Lower leg skin (tissue), 3 donors: ENCODE measurements at regions not wholly inside any gene's neighbourhood (a gene's known extent, or its start where the extent isn't known, plus 50 kb on each side); places are given as distances from the start of the nearest gene placed in this dataset.

Experiments
- CTCF ChIP-seq, 3 donors: fragments of 450-650 bp; IDR thresholded peaks; one replicate each; pipeline ENCODE4 v1.5.1; 2016; ENCODE audit warnings: antibody characterized with exemption in 3 of 3, mild to moderate bottlenecking in 3 of 3, moderate library complexity in 2 of 3
- POLR2A ChIP-seq, 2 donors: fragments of 450-650 bp; IDR thresholded peaks; one replicate each; pipeline ENCODE4 v1.6.1; 2016 to 2017; ENCODE audit warnings: antibody characterized with exemption in 2 of 2, mild to moderate bottlenecking in 1 of 2, moderate library complexity in 1 of 2

GRCh38 chr12:27863839-27864238, 83.8 kb upstream of the MANSC4 start:
- no peak for TF ChIP-seq CTCF (IDR thresholded peaks at IDR 0.05)
- TF ChIP-seq POLR2A (IDR thresholded peaks at IDR 0.05) = no peak
